ENCODE measurements at regions not wholly inside any gene's neighbourhood (a gene's known extent, or its start where the extent isn't known, plus 50 kb on each side); places are given as distances from the start of the nearest gene placed in this dataset.

DNA sequence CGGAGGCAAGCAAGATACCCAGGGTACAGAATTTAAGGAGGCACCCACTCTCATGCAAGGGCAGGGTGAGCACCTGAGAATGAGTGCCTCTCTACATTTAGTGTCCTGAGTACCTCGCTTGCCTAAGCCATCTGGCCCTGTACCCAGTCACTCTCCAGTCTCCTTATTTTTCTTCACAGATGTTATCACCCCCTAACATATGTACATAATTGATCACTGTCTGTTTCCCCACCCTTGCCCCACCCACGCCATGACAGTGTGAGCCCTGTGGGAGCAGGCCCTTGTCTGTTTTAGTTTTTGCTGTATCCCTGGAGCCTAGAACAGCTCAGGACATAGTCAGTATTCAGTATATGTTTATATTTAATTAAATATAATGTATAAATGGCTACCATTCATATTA is 113.6 kb downstream of the SPRY1 start:
- Histone ChIP-seq H3K27ac (no peak overlapping the region), H3K27me3 (replicated peaks) (no peaks in the 10 kb centered on the region), H3K4me3 (ENCODE audit: low read depth, low read length) (no peak overlapping the region), H3K36me3 (replicated peaks) (no peaks in the 10 kb centered on the region)
- TF ChIP-seq, protein P1, sequence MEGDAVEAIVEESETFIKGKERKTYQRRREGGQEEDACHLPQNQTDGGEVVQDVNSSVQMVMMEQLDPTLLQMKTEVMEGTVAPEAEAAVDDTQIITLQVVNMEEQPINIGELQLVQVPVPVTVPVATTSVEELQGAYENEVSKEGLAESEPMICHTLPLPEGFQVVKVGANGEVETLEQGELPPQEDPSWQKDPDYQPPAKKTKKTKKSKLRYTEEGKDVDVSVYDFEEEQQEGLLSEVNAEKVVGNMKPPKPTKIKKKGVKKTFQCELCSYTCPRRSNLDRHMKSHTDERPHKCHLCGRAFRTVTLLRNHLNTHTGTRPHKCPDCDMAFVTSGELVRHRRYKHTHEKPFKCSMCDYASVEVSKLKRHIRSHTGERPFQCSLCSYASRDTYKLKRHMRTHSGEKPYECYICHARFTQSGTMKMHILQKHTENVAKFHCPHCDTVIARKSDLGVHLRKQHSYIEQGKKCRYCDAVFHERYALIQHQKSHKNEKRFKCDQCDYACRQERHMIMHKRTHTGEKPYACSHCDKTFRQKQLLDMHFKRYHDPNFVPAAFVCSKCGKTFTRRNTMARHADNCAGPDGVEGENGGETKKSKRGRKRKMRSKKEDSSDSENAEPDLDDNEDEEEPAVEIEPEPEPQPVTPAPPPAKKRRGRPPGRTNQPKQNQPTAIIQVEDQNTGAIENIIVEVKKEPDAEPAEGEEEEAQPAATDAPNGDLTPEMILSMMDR (IDR thresholded peaks at IDR 0.05; ENCODE audit: low read depth, low read length, missing control alignments) = no peak
- no peak for DNase-seq
- in situ Hi-C loops (cut with HindIII; ENCODE audit: low pct_ligation_motif_present, low sequenced_read_pairs) = no loop called here

DNA sequence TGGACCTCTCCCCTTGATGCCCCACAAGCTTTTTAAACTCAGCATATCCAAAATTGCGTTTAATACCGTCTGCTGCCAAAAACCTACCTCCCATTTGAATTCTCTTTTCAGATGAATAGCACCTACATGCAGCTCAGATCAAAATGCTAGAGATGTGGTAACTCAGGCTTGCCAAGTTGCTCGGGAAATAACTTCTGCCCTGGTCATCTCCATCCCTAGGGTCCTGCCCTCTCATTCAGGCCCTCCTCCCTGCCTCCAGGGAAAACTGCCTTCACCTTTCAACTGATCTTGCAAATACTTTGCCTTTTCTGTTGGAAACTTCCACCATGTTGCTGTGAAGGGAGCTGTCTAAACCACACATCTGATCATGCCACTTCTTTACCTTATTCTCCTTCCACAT is 114.1 kb downstream of the SPRY1 start:
- no peaks in the 10 kb centered on the region for H3K27me3 ChIP-seq (replicated peaks)
- H3K27ac ChIP-seq = no peak overlapping the region
- H3K4me3 ChIP-seq (ENCODE audit: low read depth, low read length) = no peak overlapping the region
- no peaks in the 10 kb centered on the region for H3K36me3 ChIP-seq (replicated peaks)
- TF ChIP-seq, protein P1 (IDR thresholded peaks at IDR 0.05; ENCODE audit: low read depth, low read length, missing control alignments) = no peak
- in situ Hi-C loops (cut with HindIII; ENCODE audit: low pct_ligation_motif_present, low sequenced_read_pairs) = no loop called here
- DNase-seq = no peak

DNA sequence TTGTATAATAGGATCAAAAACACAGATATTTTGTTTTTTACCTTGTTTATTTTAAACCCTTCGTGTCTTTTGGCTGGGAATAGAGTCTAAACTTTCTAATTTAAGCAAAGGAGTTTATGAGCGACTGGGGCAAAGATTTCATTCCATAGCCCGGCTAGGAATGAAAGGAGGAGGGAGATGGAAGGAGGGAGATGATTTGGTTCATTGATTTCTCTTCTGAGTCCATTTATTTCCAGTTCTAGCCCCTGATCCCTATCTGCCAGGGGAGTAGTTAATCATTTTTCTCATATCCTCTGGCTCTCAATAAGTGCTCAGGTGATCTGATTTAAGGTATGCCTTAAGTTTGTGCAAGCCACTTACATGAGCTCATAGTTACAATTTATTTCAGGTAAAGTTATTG is 120.0 kb downstream of the SPRY1 start:
- DNase-seq = no peak
- in situ Hi-C loops (cut with HindIII; ENCODE audit: low pct_ligation_motif_present, low sequenced_read_pairs) = no loop called here
- H3K4me3 ChIP-seq (ENCODE audit: low read depth, low read length) = no peak overlapping the region
- no peaks in the 10 kb centered on the region for H3K27me3 ChIP-seq (replicated peaks)
- TF ChIP-seq, protein P1 (IDR thresholded peaks at IDR 0.05; ENCODE audit: low read depth, low read length, missing control alignments) = no peak
- no peaks in the 10 kb centered on the region for H3K36me3 ChIP-seq (replicated peaks)
- no peak overlapping the region for H3K27ac ChIP-seq

DNA sequence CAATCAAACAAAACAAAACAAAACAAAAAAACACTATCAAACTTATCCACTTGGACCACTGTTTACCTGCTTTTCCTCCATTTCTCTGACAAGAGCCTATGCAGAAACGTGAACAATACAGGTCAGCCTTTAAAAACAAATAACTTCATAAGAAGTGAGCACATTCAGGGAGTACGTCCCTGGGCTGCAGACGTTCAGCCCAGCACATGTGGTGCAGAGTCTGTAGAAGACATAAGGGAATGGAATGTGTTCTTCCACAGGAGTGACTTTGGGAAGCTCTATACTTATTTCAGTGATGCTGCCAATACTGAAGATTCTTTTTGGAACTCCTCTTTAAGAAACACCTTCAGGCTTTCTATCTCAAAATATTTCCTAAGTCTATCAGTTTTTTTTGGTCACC is 120.6 kb downstream of the SPRY1 start:
- DNase-seq = no peak

DNA sequence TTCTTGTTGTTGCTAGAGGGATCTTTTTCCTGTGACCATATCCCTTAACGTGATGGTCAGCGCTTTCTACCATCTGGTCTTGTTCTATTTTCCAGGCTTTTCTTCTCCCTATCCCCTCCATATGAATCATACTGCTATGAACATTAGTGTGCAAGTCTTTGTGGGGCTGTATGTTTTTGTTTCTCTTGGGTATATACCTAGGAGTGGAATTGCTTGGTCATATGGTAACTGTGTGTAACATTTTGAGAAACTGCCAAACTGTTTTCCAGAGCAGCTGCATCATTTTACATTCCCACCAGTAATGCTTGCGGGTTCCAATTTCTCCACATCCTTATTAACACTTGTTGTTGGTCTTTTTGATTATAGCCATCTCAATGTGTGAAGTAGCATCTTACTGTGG is 121.4 kb downstream of the SPRY1 start:
- Histone ChIP-seq H3K36me3 (replicated peaks) (no peaks in the 10 kb centered on the region), H3K27me3 (replicated peaks) (no peaks in the 10 kb centered on the region), H3K4me3 (ENCODE audit: low read depth, low read length) (no peak overlapping the region), H3K27ac (no peak overlapping the region)
- DNase-seq = no peak
- in situ Hi-C loops (cut with HindIII; ENCODE audit: low pct_ligation_motif_present, low sequenced_read_pairs) = no loop called here
- TF ChIP-seq, protein P1 (IDR thresholded peaks at IDR 0.05; ENCODE audit: low read depth, low read length, missing control alignments) = no peak

More for the DNA sequence above, 120.6 kb downstream of the SPRY1 start:
- H3K27me3 ChIP-seq (replicated peaks) = no peaks in the 10 kb centered on the region
- H3K27ac ChIP-seq = no peak overlapping the region
- TF ChIP-seq, protein P1 (IDR thresholded peaks at IDR 0.05; ENCODE audit: low read depth, low read length, missing control alignments) = no peak
- H3K36me3 ChIP-seq (replicated peaks) = no peaks in the 10 kb centered on the region
- no peak overlapping the region for H3K4me3 ChIP-seq (ENCODE audit: low read depth, low read length)
- in situ Hi-C loops (cut with HindIII; ENCODE audit: low pct_ligation_motif_present, low sequenced_read_pairs) = no loop called here

DNA sequence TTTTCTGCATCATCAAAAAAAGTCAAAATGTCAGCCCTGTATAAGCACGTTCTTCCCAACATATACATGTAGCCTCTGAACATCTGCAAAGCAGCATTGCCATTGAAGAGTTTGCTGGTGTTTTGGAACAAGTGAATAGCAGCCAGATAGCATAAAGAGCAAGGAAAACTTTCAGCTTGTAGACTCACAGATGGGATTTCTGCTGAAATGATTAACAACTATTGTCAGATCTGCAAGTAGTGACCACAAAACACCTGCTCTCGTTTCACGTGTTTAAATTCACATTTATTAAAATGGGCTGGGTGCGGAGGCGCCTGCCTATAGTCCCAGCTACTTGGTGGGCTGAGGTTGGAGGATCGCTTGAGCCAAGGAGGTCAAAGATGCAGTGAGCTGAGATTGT is 123.7 kb downstream of the SPRY1 start:
- in situ Hi-C loops (cut with HindIII; ENCODE audit: low pct_ligation_motif_present, low sequenced_read_pairs) = no loop called here
- TF ChIP-seq, protein P1 (IDR thresholded peaks at IDR 0.05; ENCODE audit: low read depth, low read length, missing control alignments) = no peak
- Histone ChIP-seq H3K27ac (no peak overlapping the region), H3K36me3 (replicated peaks) (no peaks in the 10 kb centered on the region), H3K4me3 (ENCODE audit: low read depth, low read length) (no peak overlapping the region), H3K27me3 (replicated peaks) (no peaks in the 10 kb centered on the region)
- no peak for DNase-seq

Data from brain microvascular endothelial cell (primary cell).